Progenitor cell of endocrine pancreas (in vitro differentiated cells): ENCODE measurements at regions not wholly inside any gene's neighbourhood (a gene's known extent, or its start where the extent isn't known, plus 50 kb on each side); places are given as distances from the start of the nearest gene placed in this dataset.

Experiments
- DNase-seq: peaks from one replicate; pipeline ENCODE4 v3.0.0; 2021; ENCODE audit warnings: low spot score; ENCODE audit not compliant: unreplicated experiment
- H3K27ac Mint-ChIP-seq: 2 replicates; pipeline ENCODE4 v1.8.0; 2021; ENCODE audit warnings: mild to moderate bottlenecking, moderate library complexity, mixed read lengths
- H3K27me3 Mint-ChIP-seq: 2 replicates; pipeline ENCODE4 v1.8.0; 2021; ENCODE audit warnings: mixed read lengths
- H3K36me3 Mint-ChIP-seq: 2 replicates; pipeline ENCODE4 v1.8.0; 2022; ENCODE audit warnings: mixed read lengths; ENCODE audit not compliant: insufficient read depth
- H3K4me1 Mint-ChIP-seq: 2 replicates; pipeline ENCODE4 v1.8.0; 2021; ENCODE audit warnings: low read depth, mixed read lengths
- H3K4me3 Mint-ChIP-seq: 2 replicates; pipeline ENCODE4 v1.8.0; 2021; ENCODE audit warnings: low read depth, mild to moderate bottlenecking, moderate library complexity, mixed read lengths
- H3K9me3 Mint-ChIP-seq: 2 replicates; pipeline ENCODE4 v1.8.0; 2021; ENCODE audit warnings: low read depth, mixed read lengths
- TF ChIP-seq, protein P1 (sequence below): fragments of 200-600 bp; sonication (generic); IDR thresholded peaks from one replicate; pipeline ENCODE4 v1.5.0; 2021; ENCODE audit warnings: antibody characterized with exemption, mild to moderate bottlenecking; ENCODE audit not compliant: unreplicated experiment

DNA sequence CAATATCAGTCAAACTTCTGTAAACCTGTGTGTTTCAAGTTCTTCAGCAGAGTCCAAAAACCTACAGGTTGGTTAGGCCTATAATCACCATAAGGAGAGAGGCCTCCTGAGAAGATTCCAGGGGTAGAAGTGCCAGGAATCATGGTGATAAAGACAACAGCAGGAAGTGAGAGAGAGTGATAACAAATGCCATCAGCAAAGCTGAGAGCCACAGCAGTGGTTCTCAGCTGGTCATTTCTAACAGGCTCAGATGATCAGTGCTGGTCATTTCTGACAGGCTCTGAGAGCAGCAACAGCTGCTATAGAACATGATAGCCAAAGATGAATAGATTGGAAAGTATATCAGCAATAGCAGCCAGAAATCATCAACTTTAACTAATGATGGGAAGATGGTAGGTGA is 101.3 kb downstream of the TYW3 start:
- Mint-ChIP-seq H3K9me3 (no peaks in the 10 kb centered on the region), H3K27me3 (no peaks in the 10 kb centered on the region), H3K36me3 (no peaks in the 10 kb centered on the region), H3K27ac (no peak overlapping the region), H3K4me1 (no peaks in the 10 kb centered on the region), H3K4me3 (no peak overlapping the region)
- DNase-seq, result no peak
- TF ChIP-seq, protein P1, sequence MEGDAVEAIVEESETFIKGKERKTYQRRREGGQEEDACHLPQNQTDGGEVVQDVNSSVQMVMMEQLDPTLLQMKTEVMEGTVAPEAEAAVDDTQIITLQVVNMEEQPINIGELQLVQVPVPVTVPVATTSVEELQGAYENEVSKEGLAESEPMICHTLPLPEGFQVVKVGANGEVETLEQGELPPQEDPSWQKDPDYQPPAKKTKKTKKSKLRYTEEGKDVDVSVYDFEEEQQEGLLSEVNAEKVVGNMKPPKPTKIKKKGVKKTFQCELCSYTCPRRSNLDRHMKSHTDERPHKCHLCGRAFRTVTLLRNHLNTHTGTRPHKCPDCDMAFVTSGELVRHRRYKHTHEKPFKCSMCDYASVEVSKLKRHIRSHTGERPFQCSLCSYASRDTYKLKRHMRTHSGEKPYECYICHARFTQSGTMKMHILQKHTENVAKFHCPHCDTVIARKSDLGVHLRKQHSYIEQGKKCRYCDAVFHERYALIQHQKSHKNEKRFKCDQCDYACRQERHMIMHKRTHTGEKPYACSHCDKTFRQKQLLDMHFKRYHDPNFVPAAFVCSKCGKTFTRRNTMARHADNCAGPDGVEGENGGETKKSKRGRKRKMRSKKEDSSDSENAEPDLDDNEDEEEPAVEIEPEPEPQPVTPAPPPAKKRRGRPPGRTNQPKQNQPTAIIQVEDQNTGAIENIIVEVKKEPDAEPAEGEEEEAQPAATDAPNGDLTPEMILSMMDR, result no peak

DNA sequence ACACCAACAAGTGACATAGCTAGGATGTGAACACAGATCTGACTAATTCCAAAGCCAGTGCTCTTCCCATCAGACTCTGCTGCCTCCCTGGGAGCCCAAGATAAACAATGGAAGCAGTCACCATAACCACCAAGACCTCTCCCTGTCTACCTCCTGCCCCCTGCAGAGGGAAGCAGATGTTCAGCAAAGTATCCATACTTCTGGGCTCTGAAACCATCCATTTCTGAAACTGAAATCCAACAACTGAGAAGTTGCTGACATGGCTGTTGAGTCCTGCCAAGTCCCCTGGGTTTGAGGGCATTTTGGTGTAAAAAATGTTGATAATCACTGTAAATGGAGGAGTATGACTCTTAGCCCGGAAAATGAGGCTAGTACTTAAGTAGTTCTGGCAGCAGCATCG is 102.1 kb downstream of the TYW3 start:
- Mint-ChIP-seq H3K36me3 (no peaks in the 10 kb centered on the region), H3K27ac (no peak overlapping the region), H3K27me3 (no peaks in the 10 kb centered on the region), H3K9me3 (no peaks in the 10 kb centered on the region), H3K4me1 (no peaks in the 10 kb centered on the region), H3K4me3 (no peak overlapping the region)
- TF ChIP-seq, protein P1, result no peak
- DNase-seq, result no peak

DNA sequence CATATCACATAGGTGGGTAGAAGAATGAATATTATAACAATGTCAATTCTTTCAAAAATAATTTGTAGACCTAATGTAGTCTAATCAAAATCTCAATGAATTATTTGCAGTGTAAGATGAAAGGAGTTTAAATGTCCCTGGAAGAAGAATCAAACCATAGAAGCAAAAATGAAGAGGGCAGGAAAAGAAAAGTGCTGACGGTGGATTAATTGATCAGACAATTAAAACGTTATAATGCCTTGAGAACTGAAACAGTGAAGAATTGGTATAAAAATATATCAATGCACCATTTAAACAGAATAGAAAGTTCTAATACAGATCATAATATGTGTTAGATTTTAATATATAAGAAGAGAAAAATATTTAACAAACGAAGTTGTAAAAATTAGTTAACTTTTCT is 109.8 kb downstream of the TYW3 start:
- Mint-ChIP-seq H3K4me1 (no peaks in the 10 kb centered on the region), H3K4me3 (no peak overlapping the region), H3K27ac (no peak overlapping the region), H3K9me3 (no peaks in the 10 kb centered on the region), H3K36me3 (no peaks in the 10 kb centered on the region), H3K27me3 (no peaks in the 10 kb centered on the region)
- DNase-seq, result no peak
- TF ChIP-seq, protein P1, result no peak

DNA sequence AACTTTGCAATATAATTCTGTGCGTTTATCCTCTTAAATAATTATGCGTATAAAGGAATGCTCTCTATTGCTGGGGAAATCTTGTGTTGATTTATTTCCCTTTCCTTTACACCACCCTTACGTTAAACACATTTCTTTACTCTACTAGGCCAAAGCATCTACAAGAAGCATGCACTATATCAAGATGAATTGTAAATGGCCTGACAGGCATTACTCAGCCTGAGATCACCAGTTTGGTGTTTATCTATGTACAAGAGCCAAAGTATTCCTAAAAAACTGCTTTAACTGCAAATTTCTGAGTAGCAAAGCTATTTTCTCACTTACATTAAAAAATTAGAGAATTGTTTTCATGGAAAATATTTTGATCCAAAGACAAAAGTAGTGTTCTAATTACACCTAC is 114.8 kb downstream of the TYW3 start:
- TF ChIP-seq, protein P1, result no peak
- no peaks in the 10 kb centered on the region for H3K36me3 Mint-ChIP-seq
- no peak for DNase-seq
- H3K27me3 Mint-ChIP-seq, result no peaks in the 10 kb centered on the region
- H3K4me3 Mint-ChIP-seq, result no peak overlapping the region
- no peak overlapping the region for H3K27ac Mint-ChIP-seq
- H3K4me1 Mint-ChIP-seq, result no peaks in the 10 kb centered on the region
- H3K9me3 Mint-ChIP-seq, result no peaks in the 10 kb centered on the region

DNA sequence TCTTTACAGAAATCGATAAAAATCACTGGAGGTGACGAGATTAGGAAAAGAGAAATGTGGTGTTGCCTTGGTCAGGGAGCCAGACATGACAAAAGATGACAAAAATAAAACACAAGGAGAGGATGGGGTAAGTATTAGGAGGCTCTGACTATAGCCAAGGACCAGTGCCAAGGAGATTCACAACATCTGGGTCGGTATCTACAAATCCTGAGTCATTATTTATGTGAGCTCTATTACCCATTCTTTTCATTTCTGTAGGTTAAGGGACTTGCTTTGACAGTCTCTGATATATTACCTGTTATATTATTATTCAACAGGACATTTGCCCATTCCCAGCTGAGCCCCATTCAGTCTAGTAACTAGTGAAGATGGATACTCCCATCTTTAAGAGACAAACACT is 120.8 kb downstream of the TYW3 start:
- DNase-seq, result no peak
- H3K27ac Mint-ChIP-seq, result no peak overlapping the region
- no peaks in the 10 kb centered on the region for H3K9me3 Mint-ChIP-seq
- no peaks in the 10 kb centered on the region for H3K4me1 Mint-ChIP-seq
- H3K27me3 Mint-ChIP-seq, result no peaks in the 10 kb centered on the region
- TF ChIP-seq, protein P1, result no peak
- no peak overlapping the region for H3K4me3 Mint-ChIP-seq
- H3K36me3 Mint-ChIP-seq, result no peaks in the 10 kb centered on the region
